ENCODE measurements at regions not wholly inside any gene's neighbourhood (a gene's known extent, or its start where the extent isn't known, plus 50 kb on each side); places are given as distances from the start of the nearest gene placed in this dataset.
A peak's percentile ranks its signal among the peaks of the same experiment; 100 is the strongest.

DNA sequence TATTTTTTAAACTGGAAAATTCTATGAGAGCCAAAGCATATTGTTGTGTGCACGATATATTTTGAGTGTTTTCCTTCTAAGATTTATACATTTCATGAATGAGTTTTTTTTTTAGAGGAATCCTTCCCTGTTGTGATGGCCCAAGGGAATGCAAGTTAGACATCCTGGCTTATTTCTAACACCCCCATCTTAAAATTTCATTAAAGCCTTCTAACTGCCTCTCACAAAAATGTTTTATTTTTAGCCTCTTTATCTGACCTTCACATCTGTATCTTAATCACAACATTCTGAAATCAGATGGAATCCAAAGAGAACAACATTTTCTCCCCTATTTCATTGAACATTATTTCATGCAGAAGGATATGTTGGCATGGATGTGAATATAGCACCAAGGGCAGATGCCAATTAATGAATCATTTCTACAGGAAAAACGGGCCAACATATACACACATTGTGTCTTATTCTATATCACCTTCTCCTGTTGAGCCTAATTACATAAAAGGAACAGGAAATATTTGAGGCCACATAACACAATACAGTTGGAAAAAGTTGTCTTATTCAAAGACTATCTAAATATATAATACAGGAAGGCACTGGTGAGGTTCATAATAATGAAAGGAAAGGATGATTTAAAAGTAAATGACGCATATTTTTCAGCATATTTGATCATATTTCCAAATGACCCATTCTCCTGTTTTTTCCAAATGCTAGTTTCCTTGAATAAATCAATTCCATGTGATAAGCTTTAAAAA lies 455.5 kb downstream of the TTLL7 start:
- no peak overlapping the region for H3K4me3 ChIP-seq
- DNase-seq, result no peak
- intact Hi-C loops (cut with DNase I), result no loop called here
- H3K4me1 ChIP-seq, result peaks cover 0 to 18% (median 0%) of the 10 kb centered on the region in 4 donors
- H3K9me3 ChIP-seq, result no peaks in the 10 kb centered on the region
- H3K36me3 ChIP-seq, result no peaks in the 10 kb centered on the region
- TF ChIP-seq CTCF (IDR thresholded peaks at IDR 0.05) (no peak), POLR2A (IDR thresholded peaks at IDR 0.05) (no peak)
- no peaks in the 10 kb centered on the region for H3K27me3 ChIP-seq
- no peak for ATAC-seq
- WGBS (ENCODE audit: insufficient coverage, low coverage, low lambda C conversion rate, missing lambda C conversion rate), result 81% methylated on average over 3 of the region's 3 CpGs
- H3K27ac ChIP-seq, result no peak overlapping the region

- 66% methylated on average over 2 of the region's 2 CpGs for WGBS (ENCODE audit: insufficient coverage, low coverage, low lambda C conversion rate, missing lambda C conversion rate)
- Histone ChIP-seq H3K4me1 (peaks cover 0 to 6% (median 0%) of the 10 kb centered on the region in 4 donors), H3K27me3 (no peaks in the 10 kb centered on the region), H3K27ac (peak overlapping the region in 1 of 3 donors; percentile 51), H3K9me3 (no peaks in the 10 kb centered on the region), H3K36me3 (no peaks in the 10 kb centered on the region), H3K4me3 (no peak overlapping the region)
- ATAC-seq, result peak; percentile 55 to 94 (median 78)
- TF ChIP-seq POLR2A (IDR thresholded peaks at IDR 0.05) (no peak), CTCF (IDR thresholded peaks at IDR 0.05) (no peak)
- intact Hi-C loops (cut with DNase I), result no loop called here
- no peak for DNase-seq
These were observed 467.2 kb downstream of the TTLL7 start for GRCh38 chr1:83531521-83532309.

GRCh38 chr1:83530506-83530905 lies 468.4 kb downstream of the TTLL7 start:
- no peak overlapping the region for H3K4me3 ChIP-seq
- intact Hi-C loops (cut with DNase I), result no loop called here
- H3K9me3 ChIP-seq, result no peaks in the 10 kb centered on the region
- peaks cover 0 to 6% (median 0%) of the 10 kb centered on the region in 4 donors for H3K4me1 ChIP-seq
- H3K36me3 ChIP-seq, result no peaks in the 10 kb centered on the region
- no peak for DNase-seq
- WGBS (ENCODE audit: insufficient coverage, low coverage, low lambda C conversion rate, missing lambda C conversion rate), result 89% methylated on average over 6 of the region's 8 CpGs
- no peaks in the 10 kb centered on the region for H3K27me3 ChIP-seq
- no peak for ATAC-seq
- H3K27ac ChIP-seq, result no peak overlapping the region
- TF ChIP-seq POLR2A (IDR thresholded peaks at IDR 0.05) (no peak), CTCF (IDR thresholded peaks at IDR 0.05) (no peak)

DNA sequence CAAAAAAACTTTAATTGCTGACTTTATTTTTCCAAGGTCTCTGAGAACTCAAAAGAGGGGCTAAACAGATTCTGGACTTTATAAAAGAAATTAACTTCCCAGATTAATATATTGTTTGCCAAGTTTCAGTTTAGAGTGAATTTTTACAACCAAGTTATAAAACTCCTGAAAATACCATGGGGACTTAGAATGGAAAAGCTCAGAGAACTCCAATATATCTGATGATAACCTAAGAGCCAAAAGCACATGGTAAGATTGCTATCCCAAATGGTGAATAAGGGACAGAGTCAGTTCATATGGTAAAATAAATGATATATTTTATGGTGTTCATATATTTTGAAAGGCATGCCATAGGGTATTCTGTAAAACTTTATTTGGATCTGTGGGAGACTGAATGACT lies 470.9 kb downstream of the TTLL7 start:
- Histone ChIP-seq H3K9me3 (no peaks in the 10 kb centered on the region), H3K27ac (no peak overlapping the region), H3K4me3 (no peak overlapping the region), H3K27me3 (no peaks in the 10 kb centered on the region), H3K36me3 (no peaks in the 10 kb centered on the region), H3K4me1 (peaks cover 0 to 6% (median 0%) of the 10 kb centered on the region in 4 donors)
- no peak for ATAC-seq
- intact Hi-C loops (cut with DNase I), result no loop called here
- no peak for DNase-seq
- TF ChIP-seq POLR2A (IDR thresholded peaks at IDR 0.05) (no peak), CTCF (IDR thresholded peaks at IDR 0.05) (no peak)

Data from right lobe of liver (tissue), 6 donors.